Esophagus squamous epithelium (tissue), 5 donors: ENCODE measurements at regions not wholly inside any gene's neighbourhood (a gene's known extent, or its start where the extent isn't known, plus 50 kb on each side); places are given as distances from the start of the nearest gene placed in this dataset.

Source experiments
- DNase-seq: peaks from one replicate; lab custom pipeline; 2025; lab: John Stamatoyannopoulos, UW
- H3K27ac ChIP-seq, 4 donors: fragments of 200-600 bp; sonication (generic); one replicate each; pipeline ENCODE4 v1.5.1; 2016 to 2019; ENCODE audit warnings: mild to moderate bottlenecking in 1 of 4
- H3K27me3 ChIP-seq, 4 donors: fragments of 200-600 bp; sonication (generic); 1 replicate in 3 of 4; 2 replicates in 1 of 4; pipeline versions ENCODE4 v1.5.1 to v1.6.0; 2017 to 2021; ENCODE audit warnings: antibody characterized with exemption in 1 of 4
- H3K36me3 ChIP-seq, 3 donors: fragments of 200-600 bp; sonication (generic); one replicate each; pipeline ENCODE4 v1.5.1; 2016 to 2019
- H3K4me1 ChIP-seq, 3 donors: fragments of 200-600 bp; sonication (generic); one replicate each; pipeline ENCODE4 v1.5.1; 2017 to 2019
- H3K4me3 ChIP-seq, 4 donors: fragments of 200-600 bp; sonication (generic); 1 replicate in 3 of 4; 2 replicates in 1 of 4; pipeline ENCODE4 v1.5.1; 2016 to 2019; ENCODE audit warnings: mild to moderate bottlenecking in 2 of 4, moderate library complexity in 1 of 4
- H3K9me3 ChIP-seq, 3 donors: fragments of 200-600 bp; sonication (generic); one replicate each; pipeline ENCODE4 v1.5.1; 2016 to 2019
- CTCF ChIP-seq, 6 experiments: fragments of 450-650 bp in 4 of 6; fragments of 200-600 bp in 2 of 6; sonication (generic) in 2 of 6; IDR thresholded peaks; one replicate each; pipeline ENCODE4 v1.5.1; 2016 to 2019; ENCODE audit warnings: antibody characterized with exemption in 6 of 6, mild to moderate bottlenecking in 4 of 6, moderate library complexity in 4 of 6
- POLR2A ChIP-seq, 4 donors: fragments of 450-650 bp; IDR thresholded peaks; one replicate each; pipeline ENCODE4 v1.6.1; 2017; ENCODE audit warnings: antibody characterized with exemption in 4 of 4, mild to moderate bottlenecking in 4 of 4, moderate library complexity in 3 of 4
- WGBS, 2 donors: methylation state at CpG; one replicate each; pipeline ENCODE4 v1.1.5; 2018; 5-methylcytosine and 5-hydroxymethylcytosine counted together
- intact Hi-C: fragments of 100-400 bp; cut with DNase I; formaldehyde crosslinking; loops from one replicate; pipeline ENCODE4 v1.15.0; 2022
- donor health status: DM: yes; HTN: yes; CAD: no.

GRCh38 chr18:30634249-30634648 is 408.3 kb downstream of the DSC3 start:
- Histone ChIP-seq H3K4me3 (no peak overlapping the region), H3K27ac (no peak overlapping the region), H3K36me3 (no peaks in the 10 kb centered on the region), H3K9me3 (no peaks in the 10 kb centered on the region), H3K4me1 (no peaks in the 10 kb centered on the region), H3K27me3 (no peaks in the 10 kb centered on the region)
- DNase-seq, result no peak
- TF ChIP-seq POLR2A (IDR thresholded peaks at IDR 0.05) (no peak), CTCF (IDR thresholded peaks at IDR 0.05) (no peak)
- intact Hi-C loops, result no loop called here

DNA sequence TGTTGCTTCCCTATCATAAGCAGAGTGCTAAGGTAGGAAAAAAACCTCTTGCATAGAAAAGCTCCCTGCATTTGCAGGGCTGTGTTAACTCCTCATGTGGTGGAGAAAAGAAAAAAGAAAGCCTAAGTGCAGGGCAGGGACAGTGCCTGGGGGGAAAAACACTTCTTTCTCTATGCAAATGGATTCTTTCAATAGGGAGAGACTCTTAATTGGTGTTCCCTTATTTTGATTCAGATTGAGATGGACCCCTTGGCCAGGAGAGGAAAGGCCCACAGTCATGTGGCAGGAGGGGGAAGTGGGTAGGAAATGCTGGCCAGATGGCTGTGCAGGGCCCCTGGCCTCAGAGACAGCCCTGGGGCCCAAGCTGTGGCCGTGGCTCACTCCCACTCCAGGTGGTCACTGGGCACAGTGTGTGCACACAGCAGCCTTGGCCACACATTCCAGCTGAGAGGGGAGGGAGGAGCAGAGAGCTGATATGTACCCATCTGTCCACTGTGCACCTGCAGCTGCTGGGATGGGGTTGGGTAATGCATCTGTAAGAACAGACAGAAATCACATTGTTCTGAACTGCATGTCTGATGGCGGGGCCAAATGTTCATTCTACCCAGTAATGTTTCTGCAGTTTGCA is 410.4 kb downstream of the DSC3 start:
- WGBS, 2 donors, result 60 to 63% methylated on average over 2 of the region's 2 CpGs
- Histone ChIP-seq H3K27ac (no peak overlapping the region), H3K4me3 (no peak overlapping the region), H3K4me1 (no peaks in the 10 kb centered on the region), H3K27me3 (no peaks in the 10 kb centered on the region), H3K36me3 (no peaks in the 10 kb centered on the region), H3K9me3 (no peaks in the 10 kb centered on the region)
- intact Hi-C loops, result no loop called here
- TF ChIP-seq POLR2A (IDR thresholded peaks at IDR 0.05) (no peak), CTCF (IDR thresholded peaks at IDR 0.05) (no peak)
- DNase-seq, result no peak

- Histone ChIP-seq H3K27ac (no peak overlapping the region), H3K4me1 (no peaks in the 10 kb centered on the region), H3K27me3 (no peaks in the 10 kb centered on the region), H3K9me3 (no peaks in the 10 kb centered on the region), H3K36me3 (no peaks in the 10 kb centered on the region), H3K4me3 (no peak overlapping the region)
- no peak for DNase-seq
- TF ChIP-seq CTCF (IDR thresholded peaks at IDR 0.05) (no peak), POLR2A (IDR thresholded peaks at IDR 0.05) (no peak)
- intact Hi-C loops, result no loop called here
- 44 to 80% methylated on average over 3 of the region's 3 CpGs for WGBS, 2 donors
These were observed 416.6 kb downstream of the DSC3 start for GRCh38 chr18:30625961-30626360.

DNA sequence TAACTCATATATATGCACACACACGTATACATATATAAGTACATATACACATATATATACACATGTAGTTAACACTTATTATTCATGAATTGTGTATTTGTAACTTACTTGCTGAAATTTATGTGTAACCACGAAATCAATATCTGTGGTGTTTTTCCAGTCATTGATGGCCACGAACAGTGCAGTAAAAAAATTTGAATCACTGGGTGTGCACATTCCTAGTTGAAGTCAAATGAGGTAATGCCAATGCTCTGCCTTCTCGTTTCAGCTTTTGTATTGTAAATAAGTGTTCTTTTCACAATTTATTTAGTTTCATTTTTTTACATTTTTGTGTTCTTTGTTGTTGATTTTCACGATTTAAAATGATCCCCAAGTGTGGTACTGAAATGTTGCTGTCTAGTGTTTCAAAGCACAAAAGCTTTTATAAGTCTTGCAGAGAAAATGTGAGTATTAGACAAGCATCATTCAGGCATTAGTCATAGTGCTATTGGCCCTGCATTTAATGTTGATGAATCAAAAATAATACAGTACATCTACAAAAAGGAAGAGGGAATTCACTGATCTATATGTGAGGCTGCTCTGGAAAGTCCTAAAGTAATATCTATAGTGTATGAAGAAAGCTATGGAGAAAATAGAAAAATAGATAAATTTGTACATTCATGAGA is 419.0 kb downstream of the DSC3 start:
- Histone ChIP-seq H3K27me3 (no peaks in the 10 kb centered on the region), H3K4me3 (no peak overlapping the region), H3K4me1 (no peaks in the 10 kb centered on the region), H3K9me3 (no peaks in the 10 kb centered on the region), H3K27ac (no peak overlapping the region), H3K36me3 (no peaks in the 10 kb centered on the region)
- WGBS, 2 donors, result 39 to 57% methylated on average over 5 of the region's 5 CpGs
- DNase-seq, result no peak
- TF ChIP-seq CTCF (IDR thresholded peaks at IDR 0.05) (no peak), POLR2A (IDR thresholded peaks at IDR 0.05) (no peak)
- intact Hi-C loops, result no loop called here

DNA sequence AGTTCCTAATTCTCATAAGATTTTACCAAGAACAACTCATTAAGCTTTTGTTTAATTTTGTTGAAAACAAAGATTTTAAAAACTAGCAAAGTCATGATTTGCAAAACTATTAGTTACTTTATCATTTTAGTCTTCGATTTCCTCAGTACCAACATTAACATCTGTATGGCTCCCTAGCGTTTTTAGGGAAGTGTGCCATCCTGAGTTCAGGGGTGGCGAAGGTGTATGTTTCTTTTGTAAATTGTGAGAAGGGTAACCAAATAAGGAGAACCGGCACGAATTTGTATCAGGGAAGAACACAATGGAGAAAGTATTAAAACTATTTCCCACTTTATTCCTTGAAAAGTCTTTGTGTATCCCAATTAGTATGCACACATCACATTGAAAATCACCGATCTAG is 419.9 kb downstream of the DSC3 start:
- Histone ChIP-seq H3K27me3 (no peaks in the 10 kb centered on the region), H3K27ac (no peak overlapping the region), H3K36me3 (no peaks in the 10 kb centered on the region), H3K4me1 (no peaks in the 10 kb centered on the region), H3K4me3 (no peak overlapping the region), H3K9me3 (no peaks in the 10 kb centered on the region)
- intact Hi-C loops, result no loop called here
- 46 to 54% methylated on average over 6 of the region's 6 CpGs for WGBS, 2 donors
- TF ChIP-seq POLR2A (IDR thresholded peaks at IDR 0.05) (no peak), CTCF (IDR thresholded peaks at IDR 0.05) (no peak)
- DNase-seq, result no peak
